ENCODE measurements at regions not wholly inside any gene's neighbourhood (a gene's known extent, or its start where the extent isn't known, plus 50 kb on each side); places are given as distances from the start of the nearest gene placed in this dataset.

DNA sequence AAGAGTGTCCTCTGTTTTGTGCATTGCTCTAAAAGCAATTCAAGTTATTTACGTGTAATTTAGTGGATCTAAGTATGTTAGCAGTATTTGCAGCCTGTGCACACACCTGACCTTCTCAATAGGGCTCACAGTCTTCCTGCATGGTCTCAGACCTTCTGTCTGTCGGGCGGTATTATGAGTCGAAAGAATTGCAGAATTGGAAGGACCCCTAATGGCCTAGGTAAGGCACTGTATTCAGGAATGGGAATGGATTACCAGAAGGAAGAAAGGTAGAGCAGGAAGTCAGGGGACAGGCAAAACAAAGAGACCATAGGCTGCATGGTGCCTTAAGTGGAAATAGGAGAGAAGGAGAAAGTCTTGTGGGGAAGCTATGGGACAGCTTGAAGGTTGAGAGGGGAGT, 341.6 kb downstream of the VRK1 start:
- Histone ChIP-seq H3K79me2 (ENCODE audit: insufficient read depth, low read length) (no peaks in the 10 kb centered on the region), H3K27ac (ENCODE audit: extremely low read length, insufficient read depth, low read length) (no peak overlapping the region), H3K9me3 (ENCODE audit: low read length) (peaks cover 9% of the 10 kb centered on the region; the same call in 1 of the 2 replicates), H3K4me2 (ENCODE audit: low read depth, low read length) (no peak overlapping the region), H3K27me3 (ENCODE audit: control insufficient read depth in 1 of 2, insufficient read depth in 2 of 2, low read length in 2 of 2) (no peaks in the 10 kb centered on the region), H4K20me1 (ENCODE audit: insufficient read depth, low read length) (no peaks in the 10 kb centered on the region), H2AFZ (ENCODE audit: low read length) (no peak overlapping the region), H3K4me3 (replicated peaks in 1 of 3; ENCODE audit: insufficient read depth in 1 of 3, low read depth in 2 of 3, low read length in 3 of 3) (no peak overlapping the region), H3K36me3 (replicated peaks in 1 of 2; ENCODE audit: control insufficient read depth in 1 of 2, insufficient read depth in 2 of 2, low read length in 2 of 2) (no peaks in the 10 kb centered on the region), H3K9ac (ENCODE audit: insufficient read depth, low read depth, low read length) (no peak overlapping the region), H3K4me1 (ENCODE audit: insufficient read depth, low read length) (no peaks in the 10 kb centered on the region)
- FAIRE-seq (no peak), DNase-seq (ENCODE audit: low spot score) (no peak), ATAC-seq (no peak)
- BruUV-seq (replicated peaks) = no TSS peak
- 57% methylated on average over 4 of the region's 4 CpGs for WGBS (ENCODE audit: low lambda C conversion rate)
- POLR2A ChIA-PET = no interaction called here
- no peak for TF ChIP-seq SP4 (CRISPR knock-in tag; IDR thresholded peaks at IDR 0.05)
- TF ChIP-seq, protein P1, sequence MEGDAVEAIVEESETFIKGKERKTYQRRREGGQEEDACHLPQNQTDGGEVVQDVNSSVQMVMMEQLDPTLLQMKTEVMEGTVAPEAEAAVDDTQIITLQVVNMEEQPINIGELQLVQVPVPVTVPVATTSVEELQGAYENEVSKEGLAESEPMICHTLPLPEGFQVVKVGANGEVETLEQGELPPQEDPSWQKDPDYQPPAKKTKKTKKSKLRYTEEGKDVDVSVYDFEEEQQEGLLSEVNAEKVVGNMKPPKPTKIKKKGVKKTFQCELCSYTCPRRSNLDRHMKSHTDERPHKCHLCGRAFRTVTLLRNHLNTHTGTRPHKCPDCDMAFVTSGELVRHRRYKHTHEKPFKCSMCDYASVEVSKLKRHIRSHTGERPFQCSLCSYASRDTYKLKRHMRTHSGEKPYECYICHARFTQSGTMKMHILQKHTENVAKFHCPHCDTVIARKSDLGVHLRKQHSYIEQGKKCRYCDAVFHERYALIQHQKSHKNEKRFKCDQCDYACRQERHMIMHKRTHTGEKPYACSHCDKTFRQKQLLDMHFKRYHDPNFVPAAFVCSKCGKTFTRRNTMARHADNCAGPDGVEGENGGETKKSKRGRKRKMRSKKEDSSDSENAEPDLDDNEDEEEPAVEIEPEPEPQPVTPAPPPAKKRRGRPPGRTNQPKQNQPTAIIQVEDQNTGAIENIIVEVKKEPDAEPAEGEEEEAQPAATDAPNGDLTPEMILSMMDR (CRISPR knock-in tag; IDR thresholded peaks at IDR 0.05) = 0 out of 2 replicates have a peak, but pooled peaks have one; percentile 15
- TF ChIP-seq STAG1 (CRISPR knock-in tag; IDR thresholded peaks at IDR 0.05) = 0 out of 2 replicates have a peak, but pooled peaks have one; percentile 14
- TF ChIP-seq ZNF10 (CRISPR knock-in tag; IDR thresholded peaks at IDR 0.05; ENCODE audit: borderline replicate concordance, low read depth) = no peak
- in situ Hi-C loops (cut with HindIII; ENCODE audit: extremely low pct_ligation_motif_present, low pct_unique_long_range_greater_than_20kb) (no loop called here), intact Hi-C loops (cut with micrococcal nuclease; ENCODE audit: unreplicated experiment) (no loop called here)
- CTCF ChIA-PET (ENCODE audit: low intra/inter-chr PET ratio, low total read pairs) = no interaction called here

DNA sequence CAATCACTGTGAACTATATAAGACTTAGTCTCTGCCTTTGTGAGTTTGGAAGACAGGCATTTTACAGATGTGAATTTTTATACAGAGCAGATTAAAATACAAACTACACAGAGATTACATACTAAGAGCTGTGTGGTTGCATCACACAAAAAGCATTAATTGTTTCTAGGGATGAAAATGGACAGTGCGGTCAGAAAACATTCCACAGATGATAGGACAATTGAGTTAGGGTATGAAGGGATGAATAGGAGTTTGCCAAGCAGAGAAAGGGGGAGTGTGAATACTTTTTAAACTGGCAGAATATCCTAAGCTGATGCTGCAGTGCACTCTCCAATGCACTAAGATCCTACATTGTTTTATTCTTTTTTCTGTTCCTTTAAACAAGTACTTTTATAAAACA, 345.8 kb downstream of the VRK1 start:
- H3K4me1 ChIP-seq (ENCODE audit: insufficient read depth, low read length) = no peaks in the 10 kb centered on the region
- intact Hi-C loops (cut with micrococcal nuclease; ENCODE audit: unreplicated experiment) (no loop called here), in situ Hi-C loops (cut with HindIII; ENCODE audit: extremely low pct_ligation_motif_present, low pct_unique_long_range_greater_than_20kb) (no loop called here)
- H3K27ac ChIP-seq (ENCODE audit: extremely low read length, insufficient read depth, low read length) = no peak overlapping the region
- H3K4me3 ChIP-seq (replicated peaks in 1 of 3; ENCODE audit: insufficient read depth in 1 of 3, low read depth in 2 of 3, low read length in 3 of 3) = no peak overlapping the region
- FAIRE-seq = no peak
- no peak overlapping the region for H3K9ac ChIP-seq (ENCODE audit: insufficient read depth, low read depth, low read length)
- DNase-seq (ENCODE audit: low spot score) = no peak
- no peaks in the 10 kb centered on the region for H3K9me3 ChIP-seq (ENCODE audit: low read length)
- CTCF ChIA-PET (ENCODE audit: low intra/inter-chr PET ratio, low total read pairs) = no interaction called here
- H2AFZ ChIP-seq (ENCODE audit: low read length) = no peak overlapping the region
- no peak for ATAC-seq
- no peaks in the 10 kb centered on the region for H4K20me1 ChIP-seq (ENCODE audit: insufficient read depth, low read length)
- no peaks in the 10 kb centered on the region for H3K36me3 ChIP-seq (replicated peaks in 1 of 2; ENCODE audit: control insufficient read depth in 1 of 2, insufficient read depth in 2 of 2, low read length in 2 of 2)
- H3K27me3 ChIP-seq (ENCODE audit: control insufficient read depth in 1 of 2, insufficient read depth in 2 of 2, low read length in 2 of 2) = no peaks in the 10 kb centered on the region
- H3K79me2 ChIP-seq (ENCODE audit: insufficient read depth, low read length) = no peaks in the 10 kb centered on the region
- H3K4me2 ChIP-seq (ENCODE audit: low read depth, low read length) = no peak overlapping the region
- BruUV-seq (replicated peaks) = no TSS peak
- POLR2A ChIA-PET = no interaction called here
- 0% methylated on average over 1 of the region's 1 CpG for WGBS (ENCODE audit: low lambda C conversion rate)
- TF ChIP-seq IKZF4 (CRISPR knock-in tag; IDR thresholded peaks at IDR 0.05; ENCODE audit: borderline replicate concordance, low read depth, not compliant biosample characterization) (no peak), SP2 (CRISPR knock-in tag; IDR thresholded peaks at IDR 0.05) (no peak), ZFP41 (CRISPR knock-in tag; IDR thresholded peaks at IDR 0.05; ENCODE audit: borderline replicate concordance) (no peak), ZNF12 (CRISPR knock-in tag; IDR thresholded peaks at IDR 0.05) (no peak), SUZ12 (IDR thresholded peaks at IDR 0.05; ENCODE audit: low read depth, low read length) (no peak)
- TF ChIP-seq, protein P2, sequence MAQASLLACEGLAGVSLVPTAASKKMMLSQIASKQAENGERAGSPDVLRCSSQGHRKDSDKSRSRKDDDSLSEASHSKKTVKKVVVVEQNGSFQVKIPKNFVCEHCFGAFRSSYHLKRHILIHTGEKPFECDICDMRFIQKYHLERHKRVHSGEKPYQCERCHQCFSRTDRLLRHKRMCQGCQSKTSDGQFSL (CRISPR knock-in tag; IDR thresholded peaks at IDR 0.05) = no peak
- TF ChIP-seq, protein P3, sequence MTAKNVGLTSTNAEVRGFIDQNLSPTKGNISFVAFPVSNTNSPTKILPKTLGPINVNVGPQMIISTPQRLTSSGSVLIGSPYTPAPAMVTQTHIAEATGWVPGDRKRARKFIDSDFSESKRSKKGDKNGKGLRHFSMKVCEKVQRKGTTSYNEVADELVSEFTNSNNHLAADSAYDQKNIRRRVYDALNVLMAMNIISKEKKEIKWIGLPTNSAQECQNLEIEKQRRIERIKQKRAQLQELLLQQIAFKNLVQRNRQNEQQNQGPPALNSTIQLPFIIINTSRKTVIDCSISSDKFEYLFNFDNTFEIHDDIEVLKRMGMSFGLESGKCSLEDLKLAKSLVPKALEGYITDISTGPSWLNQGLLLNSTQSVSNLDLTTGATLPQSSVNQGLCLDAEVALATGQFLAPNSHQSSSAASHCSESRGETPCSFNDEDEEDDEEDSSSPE (CRISPR knock-in tag; IDR thresholded peaks at IDR 0.05) = no peak
- TF ChIP-seq, protein P4, sequence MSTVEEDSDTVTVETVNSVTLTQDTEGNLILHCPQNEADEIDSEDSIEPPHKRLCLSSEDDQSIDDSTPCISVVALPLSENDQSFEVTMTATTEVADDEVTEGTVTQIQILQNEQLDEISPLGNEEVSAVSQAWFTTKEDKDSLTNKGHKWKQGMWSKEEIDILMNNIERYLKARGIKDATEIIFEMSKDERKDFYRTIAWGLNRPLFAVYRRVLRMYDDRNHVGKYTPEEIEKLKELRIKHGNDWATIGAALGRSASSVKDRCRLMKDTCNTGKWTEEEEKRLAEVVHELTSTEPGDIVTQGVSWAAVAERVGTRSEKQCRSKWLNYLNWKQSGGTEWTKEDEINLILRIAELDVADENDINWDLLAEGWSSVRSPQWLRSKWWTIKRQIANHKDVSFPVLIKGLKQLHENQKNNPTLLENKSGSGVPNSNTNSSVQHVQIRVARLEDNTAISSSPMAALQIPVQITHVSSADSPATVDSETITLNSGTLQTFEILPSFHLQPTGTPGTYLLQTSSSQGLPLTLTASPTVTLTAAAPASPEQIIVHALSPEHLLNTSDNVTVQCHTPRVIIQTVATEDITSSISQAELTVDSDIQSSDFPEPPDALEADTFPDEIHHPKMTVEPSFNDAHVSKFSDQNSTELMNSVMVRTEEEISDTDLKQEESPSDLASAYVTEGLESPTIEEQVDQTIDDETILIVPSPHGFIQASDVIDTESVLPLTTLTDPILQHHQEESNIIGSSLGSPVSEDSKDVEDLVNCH (CRISPR knock-in tag; IDR thresholded peaks at IDR 0.05) = no peak
- TF ChIP-seq, protein P5, sequence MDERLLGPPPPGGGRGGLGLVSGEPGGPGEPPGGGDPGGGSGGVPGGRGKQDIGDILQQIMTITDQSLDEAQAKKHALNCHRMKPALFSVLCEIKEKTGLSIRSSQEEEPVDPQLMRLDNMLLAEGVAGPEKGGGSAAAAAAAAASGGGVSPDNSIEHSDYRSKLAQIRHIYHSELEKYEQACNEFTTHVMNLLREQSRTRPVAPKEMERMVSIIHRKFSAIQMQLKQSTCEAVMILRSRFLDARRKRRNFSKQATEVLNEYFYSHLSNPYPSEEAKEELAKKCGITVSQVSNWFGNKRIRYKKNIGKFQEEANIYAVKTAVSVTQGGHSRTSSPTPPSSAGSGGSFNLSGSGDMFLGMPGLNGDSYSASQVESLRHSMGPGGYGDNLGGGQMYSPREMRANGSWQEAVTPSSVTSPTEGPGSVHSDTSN (CRISPR knock-in tag; IDR thresholded peaks at IDR 0.05) = no peak

All from HepG2 (cell line).